GM23338 (cell line): ENCODE measurements at regions not wholly inside any gene's neighbourhood (a gene's known extent, or its start where the extent isn't known, plus 50 kb on each side); places are given as distances from the start of the nearest gene placed in this dataset.

Experiments used
- CREB1 ChIP-seq: fragments of 250-450 bp; sonication (Bioruptor Pico); IDR thresholded peaks from 2 replicates; pipeline ENCODE4 v1.5.0; 2020; ENCODE audit warnings: low read depth, mild to moderate bottlenecking, moderate library complexity
- EZH2 ChIP-seq: fragments of 200-600 bp; sonication (generic); IDR thresholded peaks from one replicate; pipeline ENCODE4 v1.8.0; 2017; ENCODE audit warnings: antibody characterized with exemption, mild to moderate bottlenecking, low read depth; ENCODE audit not compliant: unreplicated experiment
- NANOG ChIP-seq: IDR thresholded peaks from 2 replicates; pipeline ENCODE4 v1.6.1; 2016; ENCODE audit warnings: antibody characterized with exemption, borderline replicate concordance
- POLR2AphosphoS5 ChIP-seq: IDR thresholded peaks from 2 replicates; pipeline ENCODE4 v1.6.1; 2016; ENCODE audit warnings: antibody characterized with exemption, low read depth
- REST ChIP-seq: IDR thresholded peaks from one replicate; pipeline ENCODE4 v1.6.1; 2018; ENCODE audit warnings: antibody characterized with exemption; ENCODE audit not compliant: unreplicated experiment
- ZNF114 ChIP-seq: fragments of 250-450 bp; sonication (Bioruptor Pico); IDR thresholded peaks from 2 replicates; pipeline ENCODE4 v1.5.0; 2020; ENCODE audit warnings: mild to moderate bottlenecking, moderate library complexity
- ZNF331 ChIP-seq: fragments of 250-450 bp; sonication (Bioruptor Pico); IDR thresholded peaks from 2 replicates; pipeline ENCODE4 v1.5.0; 2020; ENCODE audit warnings: low read depth, mild to moderate bottlenecking, moderate library complexity
- TF ChIP-seq, protein P1 (sequence below), 2 experiments: fragments of 200-600 bp in 1 of 2; sonication (generic) in 1 of 2; conservative IDR thresholded peaks; 2 replicates each; pipeline versions ENCODE4 v1.5.1 to v1.6.1; 2016 to 2017; ENCODE audit warnings: antibody characterized with exemption in 2 of 2, low read depth in 2 of 2, mild to moderate bottlenecking in 2 of 2, moderate library complexity in 1 of 2

DNA sequence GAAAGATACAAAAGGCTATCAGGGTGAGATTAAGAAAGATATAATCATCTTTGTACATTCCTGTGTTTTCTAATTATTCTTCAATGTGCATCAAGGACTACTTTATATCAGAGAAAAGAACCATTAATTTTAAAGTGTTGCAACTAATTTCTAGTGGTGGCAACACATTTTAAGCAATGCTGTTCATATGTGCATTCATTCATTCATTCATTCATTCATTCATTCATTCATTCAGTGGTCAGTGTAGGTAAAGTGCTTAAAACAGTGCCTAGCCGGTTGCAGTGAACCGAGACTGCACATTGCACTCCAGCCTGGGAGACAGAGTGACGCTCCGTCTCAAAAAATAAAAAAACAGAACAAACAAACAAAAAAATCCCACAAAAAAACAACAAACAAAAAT lies 155.7 kb upstream of the ZNF536 start:
- TF ChIP-seq, protein P1, sequence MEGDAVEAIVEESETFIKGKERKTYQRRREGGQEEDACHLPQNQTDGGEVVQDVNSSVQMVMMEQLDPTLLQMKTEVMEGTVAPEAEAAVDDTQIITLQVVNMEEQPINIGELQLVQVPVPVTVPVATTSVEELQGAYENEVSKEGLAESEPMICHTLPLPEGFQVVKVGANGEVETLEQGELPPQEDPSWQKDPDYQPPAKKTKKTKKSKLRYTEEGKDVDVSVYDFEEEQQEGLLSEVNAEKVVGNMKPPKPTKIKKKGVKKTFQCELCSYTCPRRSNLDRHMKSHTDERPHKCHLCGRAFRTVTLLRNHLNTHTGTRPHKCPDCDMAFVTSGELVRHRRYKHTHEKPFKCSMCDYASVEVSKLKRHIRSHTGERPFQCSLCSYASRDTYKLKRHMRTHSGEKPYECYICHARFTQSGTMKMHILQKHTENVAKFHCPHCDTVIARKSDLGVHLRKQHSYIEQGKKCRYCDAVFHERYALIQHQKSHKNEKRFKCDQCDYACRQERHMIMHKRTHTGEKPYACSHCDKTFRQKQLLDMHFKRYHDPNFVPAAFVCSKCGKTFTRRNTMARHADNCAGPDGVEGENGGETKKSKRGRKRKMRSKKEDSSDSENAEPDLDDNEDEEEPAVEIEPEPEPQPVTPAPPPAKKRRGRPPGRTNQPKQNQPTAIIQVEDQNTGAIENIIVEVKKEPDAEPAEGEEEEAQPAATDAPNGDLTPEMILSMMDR (conservative IDR thresholded peaks at IDR 0.05; ENCODE audit: low read depth in 2 of 2) = no peak
- TF ChIP-seq ZNF114 (CRISPR knock-in tag) (no peak), POLR2AphosphoS5 (no peak), CREB1 (CRISPR knock-in tag) (no peak), EZH2 (no peak), NANOG (no peak), REST (no peak), ZNF331 (CRISPR knock-in tag) (no peak)
